ENCODE measurements at regions not wholly inside any gene's neighbourhood (a gene's known extent, or its start where the extent isn't known, plus 50 kb on each side); places are given as distances from the start of the nearest gene placed in this dataset.
A peak's percentile ranks its signal among the peaks of the same experiment; 100 is the strongest.

DNA sequence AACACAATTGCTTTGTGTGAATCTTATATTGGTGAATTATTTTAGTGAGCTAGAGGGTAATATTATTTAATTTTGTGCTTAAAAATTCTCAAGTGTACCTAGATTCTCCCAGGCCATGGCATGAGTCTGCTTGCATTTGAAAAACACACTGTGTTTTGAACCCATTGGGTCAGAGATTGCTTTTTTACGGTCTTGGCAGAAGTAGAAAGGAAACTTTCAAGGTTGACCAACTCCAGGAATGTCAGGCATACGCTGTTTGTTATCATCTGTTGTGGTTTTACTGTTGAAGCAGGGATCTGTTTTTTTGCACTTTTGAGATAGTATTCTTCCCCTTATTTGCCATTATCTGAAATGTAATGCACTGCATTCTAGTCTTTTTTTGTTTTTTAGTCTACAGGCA is 377.4 kb downstream of the RPRM start:
- TF ChIP-seq EP300 (IDR thresholded peaks at IDR 0.05; ENCODE audit: borderline replicate concordance in 1 of 2, low read depth in 1 of 2, low read length in 1 of 2): no peak
- no peak for TF ChIP-seq TCF12 (IDR thresholded peaks at IDR 0.05)
- DNase-seq: no peak
- H3K79me2 ChIP-seq (ENCODE audit: insufficient read depth): no peaks in the 10 kb centered on the region
- H3K4me3 ChIP-seq (ENCODE audit: low read depth in 2 of 2, low read length in 1 of 2): no peak overlapping the region
- no peak overlapping the region for H3K4me2 ChIP-seq
- no peaks in the 10 kb centered on the region for H3K27me3 ChIP-seq (ENCODE audit: insufficient read depth)
- CTCF ChIA-PET: no interaction called here
- no peaks in the 10 kb centered on the region for H3K9me3 ChIP-seq
- no peaks in the 10 kb centered on the region for H4K20me1 ChIP-seq (ENCODE audit: insufficient read depth)
- POLR2A ChIA-PET: no interaction called here
- H3K9me2 ChIP-seq: no peaks in the 10 kb centered on the region
- no peak overlapping the region for H3K27ac ChIP-seq (ENCODE audit: low read depth in 2 of 2, low read length in 1 of 2)
- WGBS (ENCODE audit: low lambda C conversion rate): 10% methylated on average over 2 of the region's 2 CpGs
- H2AFZ ChIP-seq (ENCODE audit: low read depth): no peak overlapping the region
- H3K36me3 ChIP-seq (replicated peaks in 1 of 2; ENCODE audit: control insufficient read depth in 1 of 2, insufficient read depth in 2 of 2, low read length in 1 of 2): no peaks in the 10 kb centered on the region
- H3F3A ChIP-seq (replicated peaks; ENCODE audit: insufficient read depth): no peaks in the 10 kb centered on the region
- no peaks in the 10 kb centered on the region for H3K4me1 ChIP-seq (ENCODE audit: control insufficient read depth in 1 of 2, insufficient read depth in 2 of 2, low read depth in 1 of 2, low read length in 1 of 2)
- H3K9ac ChIP-seq: no peak overlapping the region

DNA sequence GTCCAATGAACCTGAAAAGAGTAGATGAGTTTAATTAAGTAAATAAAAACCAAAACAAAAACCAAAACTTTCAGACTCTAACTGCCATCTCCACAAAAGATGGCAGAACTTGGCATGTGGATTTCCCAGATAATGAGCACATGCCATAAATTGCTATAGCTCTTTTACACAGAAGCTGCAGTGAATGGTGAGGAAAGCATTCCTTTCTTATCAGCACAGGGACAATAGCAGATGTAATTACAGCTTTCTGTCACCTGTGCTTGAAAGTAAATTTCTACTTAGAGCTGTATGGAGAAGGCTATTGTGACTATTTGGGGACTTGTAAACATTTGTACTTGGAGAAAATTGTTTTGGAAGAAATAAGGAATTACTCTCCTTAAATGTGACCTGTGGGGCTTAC is 378.4 kb downstream of the RPRM start:
- no peak for DNase-seq
- H3K4me3 ChIP-seq (ENCODE audit: low read depth in 2 of 2, low read length in 1 of 2): no peak overlapping the region
- no peak overlapping the region for H3K9ac ChIP-seq
- no peaks in the 10 kb centered on the region for H3K27me3 ChIP-seq (ENCODE audit: insufficient read depth)
- no peaks in the 10 kb centered on the region for H4K20me1 ChIP-seq (ENCODE audit: insufficient read depth)
- H3K36me3 ChIP-seq (replicated peaks in 1 of 2; ENCODE audit: control insufficient read depth in 1 of 2, insufficient read depth in 2 of 2, low read length in 1 of 2): no peaks in the 10 kb centered on the region
- ChIA-PET POLR2A (no interaction called here), CTCF (interaction anchor here (0.7 kb wide), 1 partner anchor 42 kb away, joined by 3 read pairs; no protein-coding TSS in a partner anchor)
- no peak overlapping the region for H3K4me2 ChIP-seq
- no peak for TF ChIP-seq SIN3A (IDR thresholded peaks at IDR 0.05; ENCODE audit: borderline replicate concordance, low read depth, low read length)
- no peak for TF ChIP-seq JUND (IDR thresholded peaks at IDR 0.05)
- no peak for TF ChIP-seq MAX (IDR thresholded peaks at IDR 0.05; ENCODE audit: low read depth)
- no peak for TF ChIP-seq FOXJ3 (CRISPR knock-in tag; IDR thresholded peaks at IDR 0.05)
- no peak for TF ChIP-seq TAF1 (IDR thresholded peaks at IDR 0.05; ENCODE audit: borderline replicate concordance, low read depth, low read length)
- no peak for TF ChIP-seq MEF2A (IDR thresholded peaks at IDR 0.05; ENCODE audit: borderline replicate concordance, low read depth)
- no peak for TF ChIP-seq TEAD4 (IDR thresholded peaks at IDR 0.05; ENCODE audit: borderline replicate concordance, insufficient read depth)
- TF ChIP-seq POLR2AphosphoS5 (IDR thresholded peaks at IDR 0.05; ENCODE audit: low read depth, low read length): no peak
- no peak for TF ChIP-seq EZH2phosphoT487 (IDR thresholded peaks at IDR 0.05; ENCODE audit: borderline replicate concordance, low read depth)
- H3K79me2 ChIP-seq (ENCODE audit: insufficient read depth): no peaks in the 10 kb centered on the region
- H3K27ac ChIP-seq (ENCODE audit: low read depth in 2 of 2, low read length in 1 of 2): no peak overlapping the region
- H3K9me2 ChIP-seq: no peaks in the 10 kb centered on the region
- no peaks in the 10 kb centered on the region for H3K9me3 ChIP-seq
- no peaks in the 10 kb centered on the region for H3F3A ChIP-seq (replicated peaks; ENCODE audit: insufficient read depth)
- H2AFZ ChIP-seq (ENCODE audit: low read depth): 0 out of 2 replicates have a peak overlapping the region, but pooled peaks have one; percentile 38
- H3K4me1 ChIP-seq (ENCODE audit: control insufficient read depth in 1 of 2, insufficient read depth in 2 of 2, low read depth in 1 of 2, low read length in 1 of 2): no peaks in the 10 kb centered on the region

- Histone ChIP-seq H3K27me3 (ENCODE audit: insufficient read depth) (no peaks in the 10 kb centered on the region), H3K36me3 (replicated peaks in 1 of 2; ENCODE audit: control insufficient read depth in 1 of 2, insufficient read depth in 2 of 2, low read length in 1 of 2) (no peaks in the 10 kb centered on the region), H3F3A (replicated peaks; ENCODE audit: insufficient read depth) (no peaks in the 10 kb centered on the region), H3K27ac (ENCODE audit: low read depth in 2 of 2, low read length in 1 of 2) (no peak overlapping the region), H4K20me1 (ENCODE audit: insufficient read depth) (no peaks in the 10 kb centered on the region), H3K9ac (no peak overlapping the region), H2AFZ (ENCODE audit: low read depth) (no peak overlapping the region), H3K4me3 (ENCODE audit: low read depth in 2 of 2, low read length in 1 of 2) (no peak overlapping the region), H3K9me3 (no peaks in the 10 kb centered on the region), H3K9me2 (no peaks in the 10 kb centered on the region), H3K79me2 (ENCODE audit: insufficient read depth) (no peaks in the 10 kb centered on the region), H3K4me2 (no peak overlapping the region), H3K4me1 (ENCODE audit: control insufficient read depth in 1 of 2, insufficient read depth in 2 of 2, low read depth in 1 of 2, low read length in 1 of 2) (no peaks in the 10 kb centered on the region)
- TF ChIP-seq NRF1 (IDR thresholded peaks at IDR 0.05; ENCODE audit: low read depth, low read length): no peak
- TF ChIP-seq EP300 (IDR thresholded peaks at IDR 0.05; ENCODE audit: borderline replicate concordance in 1 of 2, low read depth in 1 of 2, low read length in 1 of 2): no peak
- ChIA-PET CTCF (no interaction called here), POLR2A (no interaction called here)
- DNase-seq: no peak
Observed at GRCh38 chr2:153098073-153098472, 379.7 kb downstream of the ARL6IP6 start.
